ENCODE measurements at regions not wholly inside any gene's neighbourhood (a gene's known extent, or its start where the extent isn't known, plus 50 kb on each side); places are given as distances from the start of the nearest gene placed in this dataset.

- H3K9ac ChIP-seq (ENCODE audit: low read length in 5 of 5): no peak overlapping the region
- H3K4me3 ChIP-seq (ENCODE audit: low read depth in 1 of 5, low read length in 5 of 5): no peak overlapping the region
- H3K27ac ChIP-seq (ENCODE audit: low read depth, low read length): no peak overlapping the region
- H3K9me3 ChIP-seq (ENCODE audit: control insufficient read depth in 5 of 5, low read length in 5 of 5): no peaks in the 10 kb centered on the region
- H3K4me1 ChIP-seq (ENCODE audit: control insufficient read depth in 5 of 5, insufficient read depth in 5 of 5, low read length in 5 of 5): peaks cover 0 to 14% (median 12%) of the 10 kb centered on the region in 5 donors
- no peaks in the 10 kb centered on the region for H3K36me3 ChIP-seq (ENCODE audit: control insufficient read depth in 5 of 5, insufficient read depth in 5 of 5, low read length in 5 of 5)
- H3K27me3 ChIP-seq (ENCODE audit: control insufficient read depth in 5 of 5, insufficient read depth in 4 of 5, low read length in 5 of 5): peaks cover 0 to 38% (median 6%) of the 10 kb centered on the region in 5 donors
Measured at GRCh38 chr10:71072131-71072822, 140.1 kb upstream of the UNC5B start.

- Histone ChIP-seq H3K27ac (ENCODE audit: low read depth, low read length) (no peak overlapping the region), H3K27me3 (ENCODE audit: control insufficient read depth in 5 of 5, insufficient read depth in 4 of 5, low read length in 5 of 5) (peaks cover 0 to 41% (median 6%) of the 10 kb centered on the region in 5 donors), H3K9me3 (ENCODE audit: control insufficient read depth in 5 of 5, low read length in 5 of 5) (no peaks in the 10 kb centered on the region), H3K4me3 (ENCODE audit: low read depth in 1 of 5, low read length in 5 of 5) (no peak overlapping the region), H3K9ac (ENCODE audit: low read length in 5 of 5) (no peak overlapping the region), H3K4me1 (ENCODE audit: control insufficient read depth in 5 of 5, insufficient read depth in 5 of 5, low read length in 5 of 5) (peaks cover 0 to 14% (median 14%) of the 10 kb centered on the region in 5 donors), H3K36me3 (ENCODE audit: control insufficient read depth in 5 of 5, insufficient read depth in 5 of 5, low read length in 5 of 5) (no peaks in the 10 kb centered on the region)
Measured at GRCh38 chr10:71072823-71073210, 139.6 kb upstream of the UNC5B start.

GRCh38 chr10:71073451-71074175 lies 138.8 kb upstream of the UNC5B start:
- no peaks in the 10 kb centered on the region for H3K9me3 ChIP-seq (ENCODE audit: control insufficient read depth in 5 of 5, low read length in 5 of 5)
- H3K27ac ChIP-seq (ENCODE audit: low read depth, low read length): no peak overlapping the region
- H3K27me3 ChIP-seq (ENCODE audit: control insufficient read depth in 5 of 5, insufficient read depth in 4 of 5, low read length in 5 of 5): peaks cover 0 to 43% (median 6%) of the 10 kb centered on the region in 5 donors
- H3K36me3 ChIP-seq (ENCODE audit: control insufficient read depth in 5 of 5, insufficient read depth in 5 of 5, low read length in 5 of 5): no peaks in the 10 kb centered on the region
- H3K4me1 ChIP-seq (ENCODE audit: control insufficient read depth in 5 of 5, insufficient read depth in 5 of 5, low read length in 5 of 5): peaks cover 0 to 14% (median 13%) of the 10 kb centered on the region in 5 donors
- no peak overlapping the region for H3K9ac ChIP-seq (ENCODE audit: low read length in 5 of 5)
- H3K4me3 ChIP-seq (ENCODE audit: low read depth in 1 of 5, low read length in 5 of 5): no peak overlapping the region

- Histone ChIP-seq H3K4me3 (ENCODE audit: low read depth in 1 of 5, low read length in 5 of 5) (no peak overlapping the region), H3K36me3 (ENCODE audit: control insufficient read depth in 5 of 5, insufficient read depth in 5 of 5, low read length in 5 of 5) (no peaks in the 10 kb centered on the region), H3K9me3 (ENCODE audit: control insufficient read depth in 5 of 5, low read length in 5 of 5) (no peaks in the 10 kb centered on the region), H3K9ac (ENCODE audit: low read length in 5 of 5) (no peak overlapping the region), H3K27me3 (ENCODE audit: control insufficient read depth in 5 of 5, insufficient read depth in 4 of 5, low read length in 5 of 5) (peaks cover 0 to 45% (median 6%) of the 10 kb centered on the region in 5 donors), H3K27ac (ENCODE audit: low read depth, low read length) (no peak overlapping the region), H3K4me1 (ENCODE audit: control insufficient read depth in 5 of 5, insufficient read depth in 5 of 5, low read length in 5 of 5) (peaks cover 0 to 10% (median 7%) of the 10 kb centered on the region in 5 donors)
Measured at GRCh38 chr10:71074176-71074755, 138.1 kb upstream of the UNC5B start.

GRCh38 chr10:71075086-71075758 lies 137.1 kb upstream of the UNC5B start:
- Histone ChIP-seq H3K36me3 (ENCODE audit: control insufficient read depth in 5 of 5, insufficient read depth in 5 of 5, low read length in 5 of 5) (no peaks in the 10 kb centered on the region), H3K9me3 (ENCODE audit: control insufficient read depth in 5 of 5, low read length in 5 of 5) (no peaks in the 10 kb centered on the region), H3K27me3 (ENCODE audit: control insufficient read depth in 5 of 5, insufficient read depth in 4 of 5, low read length in 5 of 5) (peaks cover 0 to 51% (median 10%) of the 10 kb centered on the region in 5 donors), H3K27ac (ENCODE audit: low read depth, low read length) (no peak overlapping the region), H3K9ac (ENCODE audit: low read length in 5 of 5) (no peak overlapping the region), H3K4me3 (ENCODE audit: low read depth in 1 of 5, low read length in 5 of 5) (no peak overlapping the region), H3K4me1 (ENCODE audit: control insufficient read depth in 5 of 5, insufficient read depth in 5 of 5, low read length in 5 of 5) (peaks cover 0 to 8% (median 5%) of the 10 kb centered on the region in 5 donors)

- H3K27ac ChIP-seq (ENCODE audit: low read depth, low read length): no peak overlapping the region
- no peak overlapping the region for H3K4me3 ChIP-seq (ENCODE audit: low read depth in 1 of 5, low read length in 5 of 5)
- peaks cover 0 to 8% (median 5%) of the 10 kb centered on the region in 5 donors for H3K4me1 ChIP-seq (ENCODE audit: control insufficient read depth in 5 of 5, insufficient read depth in 5 of 5, low read length in 5 of 5)
- H3K36me3 ChIP-seq (ENCODE audit: control insufficient read depth in 5 of 5, insufficient read depth in 5 of 5, low read length in 5 of 5): no peaks in the 10 kb centered on the region
- no peaks in the 10 kb centered on the region for H3K9me3 ChIP-seq (ENCODE audit: control insufficient read depth in 5 of 5, low read length in 5 of 5)
- no peak overlapping the region for H3K9ac ChIP-seq (ENCODE audit: low read length in 5 of 5)
- peaks cover 0 to 50% (median 12%) of the 10 kb centered on the region in 5 donors for H3K27me3 ChIP-seq (ENCODE audit: control insufficient read depth in 5 of 5, insufficient read depth in 4 of 5, low read length in 5 of 5)
Measured at GRCh38 chr10:71075759-71076472, 136.5 kb upstream of the UNC5B start.

GRCh38 chr10:71076473-71077142 lies 135.8 kb upstream of the UNC5B start:
- Histone ChIP-seq H3K9ac (ENCODE audit: low read length in 5 of 5) (no peak overlapping the region), H3K36me3 (ENCODE audit: control insufficient read depth in 5 of 5, insufficient read depth in 5 of 5, low read length in 5 of 5) (no peaks in the 10 kb centered on the region), H3K9me3 (ENCODE audit: control insufficient read depth in 5 of 5, low read length in 5 of 5) (no peaks in the 10 kb centered on the region), H3K27me3 (ENCODE audit: control insufficient read depth in 5 of 5, insufficient read depth in 4 of 5, low read length in 5 of 5) (peaks cover 0 to 48% (median 12%) of the 10 kb centered on the region in 5 donors), H3K27ac (ENCODE audit: low read depth, low read length) (no peak overlapping the region), H3K4me1 (ENCODE audit: control insufficient read depth in 5 of 5, insufficient read depth in 5 of 5, low read length in 5 of 5) (peaks cover 0 to 8% (median 5%) of the 10 kb centered on the region in 5 donors), H3K4me3 (ENCODE audit: low read depth in 1 of 5, low read length in 5 of 5) (no peak overlapping the region)

- Histone ChIP-seq H3K9me3 (ENCODE audit: control insufficient read depth in 5 of 5, low read length in 5 of 5) (no peaks in the 10 kb centered on the region), H3K27ac (ENCODE audit: low read depth, low read length) (no peak overlapping the region), H3K4me1 (ENCODE audit: control insufficient read depth in 5 of 5, insufficient read depth in 5 of 5, low read length in 5 of 5) (peaks cover 0 to 8% (median 5%) of the 10 kb centered on the region in 5 donors), H3K9ac (ENCODE audit: low read length in 5 of 5) (no peak overlapping the region), H3K4me3 (ENCODE audit: low read depth in 1 of 5, low read length in 5 of 5) (no peak overlapping the region), H3K27me3 (ENCODE audit: control insufficient read depth in 5 of 5, insufficient read depth in 4 of 5, low read length in 5 of 5) (peaks cover 0 to 48% (median 12%) of the 10 kb centered on the region in 5 donors), H3K36me3 (ENCODE audit: control insufficient read depth in 5 of 5, insufficient read depth in 5 of 5, low read length in 5 of 5) (no peaks in the 10 kb centered on the region)
Measured at GRCh38 chr10:71077143-71077581, 135.2 kb upstream of the UNC5B start.
